ENCODE measurements at regions not wholly inside any gene's neighbourhood (a gene's known extent, or its start where the extent isn't known, plus 50 kb on each side); places are given as distances from the start of the nearest gene placed in this dataset.

DNA sequence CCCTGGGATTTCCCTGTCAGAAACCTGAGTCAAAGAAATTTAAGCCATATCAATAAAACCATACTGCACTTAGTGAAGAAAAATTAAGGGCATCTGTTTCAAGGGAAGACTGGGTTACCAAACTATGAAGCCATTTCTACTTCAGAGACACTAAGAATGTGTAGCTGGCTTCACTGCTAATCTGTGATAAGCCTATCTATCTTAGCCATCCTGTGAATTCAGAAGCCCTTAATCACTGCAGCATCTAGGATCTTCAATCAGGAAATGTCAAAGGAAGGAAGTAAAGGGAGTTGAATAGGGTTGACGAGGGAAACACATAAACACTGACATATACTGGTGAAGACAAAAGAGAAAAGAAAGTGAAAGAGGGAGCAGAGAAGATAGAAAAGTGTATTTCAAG is 777.6 kb upstream of the DIAPH2 start (continued):
- TF ChIP-seq RBBP5 (IDR thresholded peaks at IDR 0.05; ENCODE audit: borderline replicate concordance, low read depth, low read length) (no peak), ZNF274 (IDR thresholded peaks at IDR 0.05; ENCODE audit: borderline replicate concordance, extremely low read depth, low read length) (no peak)

Data from H1 (cell line).